AG10803 (cell line): ENCODE measurements at regions not wholly inside any gene's neighbourhood (a gene's known extent, or its start where the extent isn't known, plus 50 kb on each side); places are given as distances from the start of the nearest gene placed in this dataset.

ENCODE experiments used
- DNase-seq: peaks from one replicate; pipeline ENCODE4 v3.0.0; 2010; ENCODE audit warnings: low read depth
- H3K4me3 ChIP-seq: 2 replicates; pipeline ENCODE4 v1.5.1; 2011; ENCODE audit warnings: mild to moderate bottlenecking, low read length, control low read depth
- CTCF ChIP-seq: conservative IDR thresholded peaks from 2 replicates; pipeline ENCODE4 v1.5.1; 2011; ENCODE audit warnings: mild to moderate bottlenecking, low read length, control low read depth, inconsistent platforms

GRCh38 chr2:166831930-166832329 lies 56.4 kb upstream of the XIRP2 start:
- no peak for DNase-seq
- no peak for TF ChIP-seq CTCF

GRCh38 chr2:166825914-166826313 lies 62.4 kb upstream of the XIRP2 start:
- no peak overlapping the region for H3K4me3 ChIP-seq
- TF ChIP-seq CTCF = no peak
- DNase-seq = no peak

More at GRCh38 chr2:166831930-166832329, 56.4 kb upstream of the XIRP2 start:
- H3K4me3 ChIP-seq = no peak overlapping the region

- DNase-seq = no peak
- TF ChIP-seq CTCF = no peak
- no peak overlapping the region for H3K4me3 ChIP-seq
Observed at GRCh38 chr2:166814335-166814734, 73.9 kb upstream of the XIRP2 start.

GRCh38 chr2:166812166-166812891 lies 76.0 kb upstream of the XIRP2 start:
- TF ChIP-seq CTCF = no peak
- no peak for DNase-seq
- H3K4me3 ChIP-seq = no peak overlapping the region

- no peak for TF ChIP-seq CTCF
- DNase-seq = no peak
- no peak overlapping the region for H3K4me3 ChIP-seq
Observed at GRCh38 chr2:166805753-166806152, 82.5 kb upstream of the XIRP2 start.

GRCh38 chr2:166803373-166804000 lies 84.8 kb upstream of the XIRP2 start:
- no peak for TF ChIP-seq CTCF
- no peak for DNase-seq

GRCh38 chr2:166802475-166802874 lies 85.8 kb upstream of the XIRP2 start:
- TF ChIP-seq CTCF = no peak
- no peak for DNase-seq

More at GRCh38 chr2:166803373-166804000, 84.8 kb upstream of the XIRP2 start:
- H3K4me3 ChIP-seq = no peak overlapping the region

More at GRCh38 chr2:166802475-166802874, 85.8 kb upstream of the XIRP2 start:
- H3K4me3 ChIP-seq = no peak overlapping the region
